Nephron (organoid): ENCODE measurements at regions not wholly inside any gene's neighbourhood (a gene's known extent, or its start where the extent isn't known, plus 50 kb on each side); places are given as distances from the start of the nearest gene placed in this dataset.

Experiments
- H3K27ac Mint-ChIP-seq, 3 experiments: 2 replicates each; pipeline ENCODE4 v1.8.0; 2020; ENCODE audit warnings: mixed read lengths in 3 of 3, mild to moderate bottlenecking in 2 of 3, moderate library complexity in 1 of 3
- H3K27me3 Mint-ChIP-seq: 2 replicates; pipeline ENCODE4 v1.8.0; 2021; ENCODE audit warnings: low read depth, mild to moderate bottlenecking, moderate library complexity, mixed read lengths
- H3K36me3 Mint-ChIP-seq: 2 replicates; pipeline ENCODE4 v1.8.0; 2020; ENCODE audit warnings: low read depth, mixed read lengths
- H3K4me1 Mint-ChIP-seq: 2 replicates; pipeline ENCODE4 v1.8.0; 2020; ENCODE audit warnings: mixed read lengths
- H3K4me3 Mint-ChIP-seq, 3 experiments: 2 replicates each; pipeline ENCODE4 v1.8.0; 2020; ENCODE audit warnings: mild to moderate bottlenecking in 3 of 3, mixed read lengths in 3 of 3, moderate library complexity in 2 of 3
- H3K9me3 Mint-ChIP-seq: 2 replicates; pipeline ENCODE4 v1.8.0; 2020; ENCODE audit warnings: mixed read lengths
- CTCF ChIP-seq, 3 experiments: fragments of 200-600 bp; sonication (generic); IDR thresholded peaks; one replicate each; pipeline ENCODE4 v1.5.0; 2021; ENCODE audit warnings: antibody characterized with exemption in 3 of 3; ENCODE audit not compliant: unreplicated experiment in 3 of 3

DNA sequence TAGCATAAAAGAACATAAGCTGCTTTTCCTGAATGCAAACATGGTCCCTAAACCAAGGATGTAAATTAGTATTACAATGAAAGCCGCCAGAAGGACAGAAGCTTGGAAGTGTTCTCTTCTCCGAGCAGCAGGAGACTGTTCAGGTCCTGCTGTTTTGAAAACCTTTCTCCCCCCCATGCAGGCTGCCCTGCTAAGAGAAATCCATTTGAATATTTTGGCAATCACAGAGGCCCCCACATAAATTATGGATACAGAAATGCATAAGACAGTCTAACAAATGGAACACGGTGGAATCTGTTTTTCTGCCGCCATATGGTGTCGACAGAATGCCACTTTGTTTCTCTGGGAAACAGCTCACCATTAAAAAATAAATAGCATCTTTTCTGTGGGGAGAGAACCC, 600.4 kb upstream of the KLHL29 start:
- Mint-ChIP-seq H3K4me1 (peaks cover 9% of the 10 kb centered on the region), H3K9me3 (no peaks in the 10 kb centered on the region), H3K27ac (no peak overlapping the region), H3K4me3 (no peak overlapping the region), H3K27me3 (peaks cover 9% of the 10 kb centered on the region), H3K36me3 (no peaks in the 10 kb centered on the region)
- TF ChIP-seq CTCF (IDR thresholded peaks at IDR 0.05; ENCODE audit: unreplicated experiment in 3 of 3): no peak

DNA sequence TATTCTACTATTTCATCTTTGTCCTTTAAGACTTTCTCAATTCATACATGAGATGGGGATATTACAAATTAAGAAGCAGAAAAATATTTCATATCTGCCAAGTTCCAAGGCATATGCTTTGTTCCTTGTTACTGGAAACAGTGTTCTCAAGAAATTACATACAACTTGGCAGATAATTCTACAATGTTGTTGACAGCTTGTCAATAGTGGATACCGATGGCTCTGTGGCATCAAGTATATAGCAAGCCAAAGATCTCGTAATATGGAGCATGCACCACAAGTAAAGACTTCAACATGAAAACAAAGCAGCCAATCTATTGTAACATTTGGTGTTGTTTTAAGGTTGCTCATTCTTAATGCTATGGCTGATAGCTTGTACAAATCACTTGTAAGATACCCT, 598.2 kb upstream of the KLHL29 start:
- no peak for TF ChIP-seq CTCF (IDR thresholded peaks at IDR 0.05; ENCODE audit: unreplicated experiment in 3 of 3)
- H3K36me3 Mint-ChIP-seq: no peaks in the 10 kb centered on the region
- H3K4me3 Mint-ChIP-seq: no peak overlapping the region
- peaks cover 9% of the 10 kb centered on the region for H3K4me1 Mint-ChIP-seq
- no peak overlapping the region for H3K27ac Mint-ChIP-seq
- no peaks in the 10 kb centered on the region for H3K9me3 Mint-ChIP-seq
- peaks cover 11% of the 10 kb centered on the region for H3K27me3 Mint-ChIP-seq

DNA sequence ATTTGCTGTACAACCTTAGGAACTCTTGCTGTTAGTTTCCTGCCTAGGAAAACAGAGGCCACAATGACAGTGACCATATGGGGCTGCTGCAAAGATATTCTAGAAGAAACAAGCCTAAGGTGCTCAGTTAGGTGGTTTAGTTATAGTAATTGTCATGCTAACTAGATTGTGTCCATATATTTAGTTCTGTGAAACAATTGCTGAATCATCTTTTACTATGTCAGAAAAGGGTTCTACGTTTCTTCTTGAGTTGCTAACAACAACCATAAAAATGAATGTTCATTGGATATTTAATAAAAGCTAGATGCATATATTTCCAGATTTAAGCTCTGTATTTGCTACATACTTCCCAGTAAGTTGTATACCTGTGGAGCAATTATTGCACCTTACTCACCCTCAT, 597.2 kb upstream of the KLHL29 start:
- H3K4me1 Mint-ChIP-seq: peaks cover 9% of the 10 kb centered on the region
- no peak overlapping the region for H3K4me3 Mint-ChIP-seq
- H3K9me3 Mint-ChIP-seq: no peaks in the 10 kb centered on the region
- no peaks in the 10 kb centered on the region for H3K36me3 Mint-ChIP-seq
- H3K27me3 Mint-ChIP-seq: peaks cover 15% of the 10 kb centered on the region
- no peak for TF ChIP-seq CTCF (IDR thresholded peaks at IDR 0.05; ENCODE audit: unreplicated experiment in 3 of 3)
- H3K27ac Mint-ChIP-seq: no peak overlapping the region

DNA sequence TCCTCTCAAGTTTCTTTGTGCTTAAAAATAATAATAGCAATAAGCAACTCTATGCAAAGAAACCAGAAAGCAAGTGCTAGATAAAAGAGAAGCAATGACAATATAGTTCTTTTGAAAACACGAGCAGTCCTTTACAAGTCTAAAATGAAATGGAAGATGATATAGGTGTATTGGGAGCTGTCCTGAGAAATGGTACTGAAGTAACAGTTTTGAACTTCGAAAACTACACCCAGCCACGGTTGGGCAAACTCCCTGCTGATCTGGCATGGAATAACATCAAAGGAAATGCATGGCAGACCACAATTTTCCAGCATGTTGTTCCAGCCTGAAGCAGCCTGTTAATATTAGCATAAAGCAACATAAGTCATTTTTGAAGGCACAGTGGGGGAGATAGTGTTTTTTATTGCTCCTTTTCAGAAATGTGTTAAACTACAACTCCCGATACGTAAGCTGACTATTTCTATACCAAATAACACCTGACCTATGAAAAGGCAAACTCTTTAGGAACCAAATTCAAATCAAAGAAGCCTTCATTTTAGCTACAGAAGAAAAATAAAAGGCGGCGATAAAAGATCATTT, 596.1 kb upstream of the KLHL29 start:
- H3K4me3 Mint-ChIP-seq: no peak overlapping the region
- peaks cover 15% of the 10 kb centered on the region for H3K27me3 Mint-ChIP-seq
- H3K4me1 Mint-ChIP-seq: peaks cover 9% of the 10 kb centered on the region
- no peak overlapping the region for H3K27ac Mint-ChIP-seq
- H3K9me3 Mint-ChIP-seq: no peaks in the 10 kb centered on the region
- no peak for TF ChIP-seq CTCF (IDR thresholded peaks at IDR 0.05; ENCODE audit: unreplicated experiment in 3 of 3)
- no peaks in the 10 kb centered on the region for H3K36me3 Mint-ChIP-seq

- no peak overlapping the region for H3K4me3 Mint-ChIP-seq
- H3K27ac Mint-ChIP-seq: no peak overlapping the region
- no peaks in the 10 kb centered on the region for H3K9me3 Mint-ChIP-seq
- H3K36me3 Mint-ChIP-seq: no peaks in the 10 kb centered on the region
- TF ChIP-seq CTCF (IDR thresholded peaks at IDR 0.05; ENCODE audit: unreplicated experiment in 3 of 3): no peak
- no peaks in the 10 kb centered on the region for H3K4me1 Mint-ChIP-seq
- H3K27me3 Mint-ChIP-seq: peaks cover 43% of the 10 kb centered on the region
Measured at GRCh38 chr2:22795287-22795866, 589.6 kb upstream of the KLHL29 start.

- H3K9me3 Mint-ChIP-seq: no peaks in the 10 kb centered on the region
- H3K4me1 Mint-ChIP-seq: no peaks in the 10 kb centered on the region
- H3K36me3 Mint-ChIP-seq: no peaks in the 10 kb centered on the region
- H3K27me3 Mint-ChIP-seq: peaks cover 37% of the 10 kb centered on the region
- TF ChIP-seq CTCF (IDR thresholded peaks at IDR 0.05; ENCODE audit: unreplicated experiment in 3 of 3): no peak
- no peak overlapping the region for H3K27ac Mint-ChIP-seq
- H3K4me3 Mint-ChIP-seq: no peak overlapping the region
Measured at GRCh38 chr2:22798386-22798785, 586.6 kb upstream of the KLHL29 start.
